ENCODE measurements at regions not wholly inside any gene's neighbourhood (a gene's known extent, or its start where the extent isn't known, plus 50 kb on each side); places are given as distances from the start of the nearest gene placed in this dataset.

GRCh38 chr1:243942196-243943150, 92.4 kb upstream of the AKT3 start:
- no peaks in the 10 kb centered on the region for H3K36me3 Mint-ChIP-seq (ENCODE audit: low read depth)
- H3K4me1 Mint-ChIP-seq (ENCODE audit: low read depth) = peaks cover 15% of the 10 kb centered on the region
- intact Hi-C loops (cut with micrococcal nuclease) = no loop called here
- no peaks in the 10 kb centered on the region for H3K9me3 Mint-ChIP-seq
- H3K27me3 Mint-ChIP-seq (ENCODE audit: low read depth) = no peaks in the 10 kb centered on the region
- H3K4me3 Mint-ChIP-seq (ENCODE audit: low read depth) = no peak overlapping the region
- no peak for DNase-seq (ENCODE audit: low spot score)
- no peak overlapping the region for H3K27ac Mint-ChIP-seq

GRCh38 chr1:243940451-243940850, 90.4 kb upstream of the AKT3 start:
- no peak overlapping the region for H3K4me3 Mint-ChIP-seq (ENCODE audit: low read depth)
- no peak for DNase-seq (ENCODE audit: low spot score)
- intact Hi-C loops (cut with micrococcal nuclease) = no loop called here
- H3K9me3 Mint-ChIP-seq = peaks cover 3% of the 10 kb centered on the region
- no peaks in the 10 kb centered on the region for H3K27me3 Mint-ChIP-seq (ENCODE audit: low read depth)
- peaks cover 15% of the 10 kb centered on the region for H3K4me1 Mint-ChIP-seq (ENCODE audit: low read depth)
- H3K36me3 Mint-ChIP-seq (ENCODE audit: low read depth) = no peaks in the 10 kb centered on the region
- H3K27ac Mint-ChIP-seq = no peak overlapping the region

GRCh38 chr1:243939167-243939848, 89.3 kb upstream of the AKT3 start:
- H3K27ac Mint-ChIP-seq = no peak overlapping the region
- intact Hi-C loops (cut with micrococcal nuclease) = loop anchor here (5.0 kb wide), 1 partner anchor 87 kb away; the partner anchor contains the start of gene AKT3
- no peaks in the 10 kb centered on the region for H3K36me3 Mint-ChIP-seq (ENCODE audit: low read depth)
- H3K9me3 Mint-ChIP-seq = peaks cover 8% of the 10 kb centered on the region
- H3K27me3 Mint-ChIP-seq (ENCODE audit: low read depth) = peaks cover 4% of the 10 kb centered on the region
- peaks cover 15% of the 10 kb centered on the region for H3K4me1 Mint-ChIP-seq (ENCODE audit: low read depth)
- DNase-seq (ENCODE audit: low spot score) = no peak
- no peak overlapping the region for H3K4me3 Mint-ChIP-seq (ENCODE audit: low read depth)

GRCh38 chr1:243938208-243938607, 88.2 kb upstream of the AKT3 start:
- Mint-ChIP-seq H3K9me3 (peaks cover 8% of the 10 kb centered on the region), H3K4me1 (ENCODE audit: low read depth) (peaks cover 15% of the 10 kb centered on the region), H3K4me3 (ENCODE audit: low read depth) (no peak overlapping the region), H3K27ac (peak overlapping the region; percentile 2), H3K36me3 (ENCODE audit: low read depth) (no peaks in the 10 kb centered on the region), H3K27me3 (ENCODE audit: low read depth) (peaks cover 4% of the 10 kb centered on the region)
- intact Hi-C loops (cut with micrococcal nuclease) = loop anchor here (5.0 kb wide), 1 partner anchor 86 kb away; the partner anchor contains the start of gene AKT3
- no peak for DNase-seq (ENCODE audit: low spot score)

GRCh38 chr1:243933495-243933894, 83.5 kb upstream of the AKT3 start:
- intact Hi-C loops (cut with micrococcal nuclease) = no loop called here
- Mint-ChIP-seq H3K9me3 (peaks cover 8% of the 10 kb centered on the region), H3K4me1 (ENCODE audit: low read depth) (peaks cover 7% of the 10 kb centered on the region), H3K36me3 (ENCODE audit: low read depth) (no peaks in the 10 kb centered on the region), H3K27me3 (ENCODE audit: low read depth) (peaks cover 5% of the 10 kb centered on the region), H3K27ac (no peak overlapping the region), H3K4me3 (ENCODE audit: low read depth) (no peak overlapping the region)
- no peak for DNase-seq (ENCODE audit: low spot score)

- Mint-ChIP-seq H3K27ac (no peak overlapping the region), H3K4me3 (ENCODE audit: low read depth) (no peak overlapping the region), H3K4me1 (ENCODE audit: low read depth) (no peaks in the 10 kb centered on the region), H3K9me3 (peaks cover 8% of the 10 kb centered on the region), H3K27me3 (ENCODE audit: low read depth) (peaks cover 5% of the 10 kb centered on the region), H3K36me3 (ENCODE audit: low read depth) (no peaks in the 10 kb centered on the region)
- intact Hi-C loops (cut with micrococcal nuclease) = no loop called here
- no peak for DNase-seq (ENCODE audit: low spot score)
These were observed 81.9 kb upstream of the AKT3 start for GRCh38 chr1:243931957-243932356.

- peaks cover 5% of the 10 kb centered on the region for H3K27me3 Mint-ChIP-seq (ENCODE audit: low read depth)
- no peaks in the 10 kb centered on the region for H3K36me3 Mint-ChIP-seq (ENCODE audit: low read depth)
- no peak overlapping the region for H3K4me3 Mint-ChIP-seq (ENCODE audit: low read depth)
- no peak for DNase-seq (ENCODE audit: low spot score)
- no peaks in the 10 kb centered on the region for H3K4me1 Mint-ChIP-seq (ENCODE audit: low read depth)
- H3K9me3 Mint-ChIP-seq = peaks cover 8% of the 10 kb centered on the region
- no peak overlapping the region for H3K27ac Mint-ChIP-seq
- intact Hi-C loops (cut with micrococcal nuclease) = no loop called here
These were observed 81.0 kb upstream of the AKT3 start for GRCh38 chr1:243930822-243931671.

GRCh38 chr1:243927381-243927780, 77.3 kb upstream of the AKT3 start:
- no peak overlapping the region for H3K27ac Mint-ChIP-seq
- intact Hi-C loops (cut with micrococcal nuclease) = no loop called here
- no peaks in the 10 kb centered on the region for H3K27me3 Mint-ChIP-seq (ENCODE audit: low read depth)
- no peak for DNase-seq (ENCODE audit: low spot score)
- H3K4me3 Mint-ChIP-seq (ENCODE audit: low read depth) = no peak overlapping the region
- H3K4me1 Mint-ChIP-seq (ENCODE audit: low read depth) = no peaks in the 10 kb centered on the region
- no peaks in the 10 kb centered on the region for H3K36me3 Mint-ChIP-seq (ENCODE audit: low read depth)
- H3K9me3 Mint-ChIP-seq = no peaks in the 10 kb centered on the region

- intact Hi-C loops (cut with micrococcal nuclease) = no loop called here
- Mint-ChIP-seq H3K9me3 (no peaks in the 10 kb centered on the region), H3K27me3 (ENCODE audit: low read depth) (no peaks in the 10 kb centered on the region), H3K4me1 (ENCODE audit: low read depth) (no peaks in the 10 kb centered on the region), H3K27ac (no peak overlapping the region), H3K4me3 (ENCODE audit: low read depth) (no peak overlapping the region), H3K36me3 (ENCODE audit: low read depth) (no peaks in the 10 kb centered on the region)
- DNase-seq (ENCODE audit: low spot score) = no peak
These were observed 76.8 kb upstream of the AKT3 start for GRCh38 chr1:243926803-243927245.

GRCh38 chr1:243926299-243926698, 76.3 kb upstream of the AKT3 start:
- no peak for DNase-seq (ENCODE audit: low spot score)
- Mint-ChIP-seq H3K9me3 (no peaks in the 10 kb centered on the region), H3K36me3 (ENCODE audit: low read depth) (no peaks in the 10 kb centered on the region), H3K27ac (no peak overlapping the region), H3K27me3 (ENCODE audit: low read depth) (no peaks in the 10 kb centered on the region), H3K4me3 (ENCODE audit: low read depth) (no peak overlapping the region), H3K4me1 (ENCODE audit: low read depth) (no peaks in the 10 kb centered on the region)
- intact Hi-C loops (cut with micrococcal nuclease) = no loop called here

- Mint-ChIP-seq H3K4me3 (ENCODE audit: low read depth) (no peak overlapping the region), H3K4me1 (ENCODE audit: low read depth) (no peaks in the 10 kb centered on the region), H3K9me3 (no peaks in the 10 kb centered on the region), H3K27ac (no peak overlapping the region), H3K36me3 (ENCODE audit: low read depth) (no peaks in the 10 kb centered on the region), H3K27me3 (ENCODE audit: low read depth) (peaks cover 9% of the 10 kb centered on the region)
- DNase-seq (ENCODE audit: low spot score) = no peak
- intact Hi-C loops (cut with micrococcal nuclease) = no loop called here
These were observed 74.7 kb upstream of the AKT3 start for GRCh38 chr1:243924588-243925349.

GRCh38 chr1:243924188-243924587, 74.1 kb upstream of the AKT3 start:
- no peaks in the 10 kb centered on the region for H3K4me1 Mint-ChIP-seq (ENCODE audit: low read depth)
- no peak overlapping the region for H3K27ac Mint-ChIP-seq
- no peak for DNase-seq (ENCODE audit: low spot score)
- H3K27me3 Mint-ChIP-seq (ENCODE audit: low read depth) = peaks cover 13% of the 10 kb centered on the region
- no peaks in the 10 kb centered on the region for H3K9me3 Mint-ChIP-seq
- H3K4me3 Mint-ChIP-seq (ENCODE audit: low read depth) = no peak overlapping the region
- intact Hi-C loops (cut with micrococcal nuclease) = no loop called here
- no peaks in the 10 kb centered on the region for H3K36me3 Mint-ChIP-seq (ENCODE audit: low read depth)

Data from activated T-helper 2 cell treated with anti-CD3 and anti-CD28 coated beads, Interferon-gamma antibody, Interleukin-2, Interleukin-4, amounts not matched to agents 10 μg/mL and 5 μg/mL and 100 μg/mL, durations not matched to agents 14 hours and 24 hours and 36 hours (primary cell).